SU-DHL-6 (cell line): ENCODE measurements at regions not wholly inside any gene's neighbourhood (a gene's known extent, or its start where the extent isn't known, plus 50 kb on each side); places are given as distances from the start of the nearest gene placed in this dataset.

Experiments used
- H2AFZ ChIP-seq: fragments of 200-600 bp; sonication (generic); 2 replicates; pipeline ENCODE4 v1.6.1; 2014; ENCODE audit warnings: low read depth, mild to moderate bottlenecking, moderate library complexity, mixed read lengths, antibody characterized with exemption, low read length; ENCODE audit not compliant: severe bottlenecking
- H3F3A ChIP-seq: fragments of 200-600 bp; shearing (Covaris generic); 2 replicates; pipeline ENCODE4 v1.6.0; 2016; ENCODE audit warnings: antibody characterized with exemption, mild to moderate bottlenecking; ENCODE audit not compliant: insufficient read depth
- H3K27ac ChIP-seq: fragments of 200-600 bp; sonication (generic); 2 replicates; pipeline ENCODE4 v1.5.1; 2016; ENCODE audit warnings: low read depth, mild to moderate bottlenecking, low read length, moderate library complexity, mixed read lengths
- H3K27me3 ChIP-seq: fragments of 200-600 bp; sonication (generic), shearing (Covaris generic); 2 replicates; pipeline ENCODE4 v1.6.0; 2014; ENCODE audit warnings: mild to moderate bottlenecking, low read length
- H3K36me3 ChIP-seq: fragments of 200-600 bp; sonication (generic); 2 replicates; pipeline ENCODE4 v1.6.1; 2014; ENCODE audit warnings: mild to moderate bottlenecking, low read length, mixed read lengths
- H3K4me2 ChIP-seq: fragments of 300-600, 200-600 bp; shearing (Covaris generic), sonication (generic); 2 replicates; pipeline ENCODE4 v1.6.0; 2014; ENCODE audit warnings: low read length, low read depth, mild to moderate bottlenecking; ENCODE audit not compliant: poor library complexity, severe bottlenecking
- H3K4me3 ChIP-seq: fragments of 200-600 bp; sonication (generic); 2 replicates; pipeline ENCODE4 v1.5.1; 2014; ENCODE audit warnings: antibody characterized with exemption, low read length, mild to moderate bottlenecking, mixed read lengths; ENCODE audit not compliant: insufficient read depth, poor library complexity, severe bottlenecking
- H3K79me2 ChIP-seq: fragments of 200-600 bp; sonication (generic); 2 replicates; pipeline ENCODE4 v1.6.1; 2014; ENCODE audit warnings: mild to moderate bottlenecking, low read length, moderate library complexity; ENCODE audit not compliant: insufficient read depth
- H3K9ac ChIP-seq: fragments of 200-600 bp; sonication (generic); 2 replicates; pipeline ENCODE4 v1.7.0; 2014; ENCODE audit warnings: mild to moderate bottlenecking, low read length
- H3K9me2 ChIP-seq: fragments of 200-600 bp; sonication (generic); replicated peaks from 2 replicates; pipeline ENCODE4 v1.6.1; 2014; ENCODE audit warnings: low read length; ENCODE audit not compliant: insufficient read depth
- H3K9me3 ChIP-seq: fragments of 200-600 bp; sonication (generic); 2 replicates; pipeline ENCODE4 v1.6.1; 2014; ENCODE audit warnings: low read length, mixed read lengths; ENCODE audit not compliant: insufficient read depth
- H4K20me1 ChIP-seq: fragments of 200-600 bp; sonication (generic); 2 replicates; pipeline ENCODE4 v1.6.1; 2014; ENCODE audit warnings: low read depth, mild to moderate bottlenecking, antibody characterized with exemption, low read length, moderate library complexity, mixed read lengths
- EZH2phosphoT487 ChIP-seq: fragments of 200-600 bp; sonication (generic), shearing (Covaris generic); conservative IDR thresholded peaks from 2 replicates; pipeline ENCODE4 v1.6.1; 2018; ENCODE audit warnings: mild to moderate bottlenecking, antibody characterized with exemption, low read length, moderate library complexity, mixed read lengths
- TF ChIP-seq, protein P1 (sequence below): fragments of 200-600 bp; sonication (generic); IDR thresholded peaks from one replicate; pipeline ENCODE4 v1.5.1; 2017; ENCODE audit warnings: antibody characterized with exemption, mild to moderate bottlenecking, low read length, moderate library complexity; ENCODE audit not compliant: insufficient read depth, poor library complexity, severe bottlenecking

DNA sequence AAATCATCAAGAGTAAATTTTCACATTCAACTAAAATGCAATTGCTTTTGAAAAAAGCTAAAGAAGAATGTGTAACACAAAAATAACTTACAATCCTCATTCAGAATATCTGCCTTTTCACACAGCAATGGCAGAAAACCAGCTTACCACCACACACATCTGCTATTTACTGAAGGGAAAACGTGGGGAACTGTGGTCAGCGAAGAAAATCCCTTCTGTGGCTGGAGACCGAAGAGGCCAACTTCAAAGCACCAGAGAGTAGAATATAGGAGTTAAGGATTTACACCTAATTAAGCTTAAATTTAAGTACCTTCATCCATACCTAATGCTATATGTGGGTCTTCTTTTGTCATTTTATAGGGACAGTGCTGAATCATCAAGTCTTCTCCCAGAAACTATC, 339.6 kb downstream of the DEPDC1B start:
- no peak overlapping the region for H3K9ac ChIP-seq
- H3K9me2 ChIP-seq, result no peaks in the 10 kb centered on the region
- H3K4me3 ChIP-seq, result no peak overlapping the region
- no peaks in the 10 kb centered on the region for H4K20me1 ChIP-seq
- H3F3A ChIP-seq, result no peaks in the 10 kb centered on the region
- H3K4me2 ChIP-seq, result no peak overlapping the region
- H3K79me2 ChIP-seq, result no peaks in the 10 kb centered on the region
- no peak overlapping the region for H3K27ac ChIP-seq
- TF ChIP-seq EZH2phosphoT487, result no peak
- TF ChIP-seq, protein P1, sequence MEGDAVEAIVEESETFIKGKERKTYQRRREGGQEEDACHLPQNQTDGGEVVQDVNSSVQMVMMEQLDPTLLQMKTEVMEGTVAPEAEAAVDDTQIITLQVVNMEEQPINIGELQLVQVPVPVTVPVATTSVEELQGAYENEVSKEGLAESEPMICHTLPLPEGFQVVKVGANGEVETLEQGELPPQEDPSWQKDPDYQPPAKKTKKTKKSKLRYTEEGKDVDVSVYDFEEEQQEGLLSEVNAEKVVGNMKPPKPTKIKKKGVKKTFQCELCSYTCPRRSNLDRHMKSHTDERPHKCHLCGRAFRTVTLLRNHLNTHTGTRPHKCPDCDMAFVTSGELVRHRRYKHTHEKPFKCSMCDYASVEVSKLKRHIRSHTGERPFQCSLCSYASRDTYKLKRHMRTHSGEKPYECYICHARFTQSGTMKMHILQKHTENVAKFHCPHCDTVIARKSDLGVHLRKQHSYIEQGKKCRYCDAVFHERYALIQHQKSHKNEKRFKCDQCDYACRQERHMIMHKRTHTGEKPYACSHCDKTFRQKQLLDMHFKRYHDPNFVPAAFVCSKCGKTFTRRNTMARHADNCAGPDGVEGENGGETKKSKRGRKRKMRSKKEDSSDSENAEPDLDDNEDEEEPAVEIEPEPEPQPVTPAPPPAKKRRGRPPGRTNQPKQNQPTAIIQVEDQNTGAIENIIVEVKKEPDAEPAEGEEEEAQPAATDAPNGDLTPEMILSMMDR, result no peak
- no peak overlapping the region for H2AFZ ChIP-seq
- H3K36me3 ChIP-seq, result no peaks in the 10 kb centered on the region
- no peaks in the 10 kb centered on the region for H3K9me3 ChIP-seq
- H3K27me3 ChIP-seq, result no peaks in the 10 kb centered on the region

- no peak overlapping the region for H3K4me2 ChIP-seq
- no peaks in the 10 kb centered on the region for H3K27me3 ChIP-seq
- no peaks in the 10 kb centered on the region for H3K9me2 ChIP-seq
- H3F3A ChIP-seq, result no peaks in the 10 kb centered on the region
- H3K36me3 ChIP-seq, result no peaks in the 10 kb centered on the region
- H3K27ac ChIP-seq, result no peak overlapping the region
- H3K4me3 ChIP-seq, result no peak overlapping the region
- H4K20me1 ChIP-seq, result no peaks in the 10 kb centered on the region
- H3K9me3 ChIP-seq, result no peaks in the 10 kb centered on the region
- no peaks in the 10 kb centered on the region for H3K79me2 ChIP-seq
- H3K9ac ChIP-seq, result no peak overlapping the region
- no peak overlapping the region for H2AFZ ChIP-seq
- TF ChIP-seq EZH2phosphoT487, result no peak
- TF ChIP-seq, protein P1, result no peak
Observed at GRCh38 chr5:60357302-60357701, 342.7 kb downstream of the DEPDC1B start.

GRCh38 chr5:60356745-60357144, 343.2 kb downstream of the DEPDC1B start:
- Histone ChIP-seq H3K9me3 (no peaks in the 10 kb centered on the region), H3K9me2 (no peaks in the 10 kb centered on the region), H3F3A (no peaks in the 10 kb centered on the region), H3K27me3 (no peaks in the 10 kb centered on the region), H4K20me1 (no peaks in the 10 kb centered on the region), H3K79me2 (no peaks in the 10 kb centered on the region), H3K36me3 (no peaks in the 10 kb centered on the region), H3K4me2 (no peak overlapping the region), H3K4me3 (no peak overlapping the region), H3K9ac (no peak overlapping the region), H3K27ac (no peak overlapping the region), H2AFZ (no peak overlapping the region)
- TF ChIP-seq, protein P1, result no peak
- TF ChIP-seq EZH2phosphoT487, result no peak

DNA sequence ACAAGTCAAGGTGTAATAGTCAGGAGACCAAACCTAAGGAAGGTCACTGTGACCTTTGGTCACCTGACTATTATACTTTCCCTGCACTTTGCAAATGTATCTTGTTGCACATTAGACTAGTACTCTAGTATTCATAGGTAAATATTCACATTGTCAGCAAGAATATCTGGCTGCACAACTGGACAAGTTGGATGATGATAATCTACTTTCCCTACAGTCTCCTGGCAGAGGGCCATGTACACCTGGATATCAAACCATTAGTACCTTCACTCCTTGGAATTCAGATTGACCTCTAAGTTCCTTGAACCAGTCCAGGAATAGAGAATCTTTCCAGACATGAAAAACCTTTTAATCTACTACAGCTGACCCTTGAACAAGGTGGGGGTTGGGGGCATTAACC, 344.8 kb downstream of the DEPDC1B start:
- Histone ChIP-seq H3K9ac (no peak overlapping the region), H3K9me3 (no peaks in the 10 kb centered on the region), H3F3A (no peaks in the 10 kb centered on the region), H4K20me1 (no peaks in the 10 kb centered on the region), H3K27me3 (no peaks in the 10 kb centered on the region), H3K36me3 (no peaks in the 10 kb centered on the region), H3K4me2 (no peak overlapping the region), H3K9me2 (no peaks in the 10 kb centered on the region), H3K4me3 (no peak overlapping the region), H3K27ac (no peak overlapping the region), H2AFZ (no peak overlapping the region), H3K79me2 (no peaks in the 10 kb centered on the region)
- TF ChIP-seq, protein P1, result no peak
- no peak for TF ChIP-seq EZH2phosphoT487
